ENCODE measurements at regions not wholly inside any gene's neighbourhood (a gene's known extent, or its start where the extent isn't known, plus 50 kb on each side); places are given as distances from the start of the nearest gene placed in this dataset.

GRCh38 chr14:87524011-87524410, 469.0 kb downstream of the GALC start:
- DNase-seq (ENCODE audit: low read depth in 2 of 2): no peak

GRCh38 chr14:87522575-87522974, 470.4 kb downstream of the GALC start:
- DNase-seq (ENCODE audit: low read depth in 2 of 2): no peak

- no peak for DNase-seq (ENCODE audit: low read depth in 2 of 2)
These were observed 484.6 kb downstream of the GALC start for GRCh38 chr14:87508333-87508732.

GRCh38 chr14:87503711-87504110, 489.3 kb downstream of the GALC start:
- no peak for DNase-seq (ENCODE audit: low read depth in 2 of 2)

GRCh38 chr14:87497301-87497700, 495.7 kb downstream of the GALC start:
- DNase-seq (ENCODE audit: low read depth in 2 of 2): no peak

- DNase-seq (ENCODE audit: low read depth in 2 of 2): no peak
These were observed 499.0 kb downstream of the GALC start for GRCh38 chr14:87494010-87494409.

GRCh38 chr14:87492561-87492960, 500.4 kb downstream of the GALC start:
- DNase-seq (ENCODE audit: low read depth in 2 of 2): no peak

- DNase-seq (ENCODE audit: low read depth in 2 of 2): no peak
These were observed 501.2 kb downstream of the GALC start for GRCh38 chr14:87491816-87492215.

- DNase-seq (ENCODE audit: low read depth in 2 of 2): no peak
These were observed 503.7 kb downstream of the GALC start for GRCh38 chr14:87489196-87489819.

- DNase-seq (ENCODE audit: low read depth in 2 of 2): no peak
These were observed 509.4 kb downstream of the GALC start for GRCh38 chr14:87483271-87484260.

- no peak for DNase-seq (ENCODE audit: low read depth in 2 of 2)
These were observed 524.5 kb downstream of the GALC start for GRCh38 chr14:87468531-87468930.

GRCh38 chr14:87467578-87467977, 525.4 kb downstream of the GALC start:
- no peak for DNase-seq (ENCODE audit: low read depth in 2 of 2)

- DNase-seq (ENCODE audit: low read depth in 2 of 2): no peak
These were observed 527.2 kb downstream of the GALC start for GRCh38 chr14:87465770-87466169.

- no peak for DNase-seq (ENCODE audit: low read depth in 2 of 2)
These were observed 531.3 kb downstream of the GALC start for GRCh38 chr14:87461704-87462103.

- DNase-seq (ENCODE audit: low read depth in 2 of 2): no peak
These were observed 535.3 kb downstream of the GALC start for GRCh38 chr14:87457720-87458119.

- no peak for DNase-seq (ENCODE audit: low read depth in 2 of 2)
These were observed 542.8 kb downstream of the GALC start for GRCh38 chr14:87450193-87450592.

- DNase-seq (ENCODE audit: low read depth in 2 of 2): no peak
These were observed 544.0 kb downstream of the GALC start for GRCh38 chr14:87449016-87449415.

GRCh38 chr14:87443787-87444186, 549.2 kb downstream of the GALC start:
- no peak for DNase-seq (ENCODE audit: low read depth in 2 of 2)

- DNase-seq (ENCODE audit: low read depth in 2 of 2): no peak
These were observed 549.9 kb downstream of the GALC start for GRCh38 chr14:87443039-87443438.

- DNase-seq (ENCODE audit: low read depth in 2 of 2): no peak
These were observed 555.8 kb downstream of the GALC start for GRCh38 chr14:87437158-87437557.

- no peak for DNase-seq (ENCODE audit: low read depth in 2 of 2)
These were observed 558.3 kb downstream of the GALC start for GRCh38 chr14:87434680-87435079.

- no peak for DNase-seq (ENCODE audit: low read depth in 2 of 2)
These were observed 559.0 kb downstream of the GALC start for GRCh38 chr14:87434011-87434410.

- no peak for DNase-seq (ENCODE audit: low read depth in 2 of 2)
These were observed 560.3 kb downstream of the GALC start for GRCh38 chr14:87432698-87433097.

All from stimulated activated CD4-positive, alpha-beta T cell treated with anti-CD3 and anti-CD28 coated beads, Interleukin-4, amount 100 ng/mL, for 48 hours (primary cell).